HG02852 (cell line): ENCODE measurements at regions not wholly inside any gene's neighbourhood (a gene's known extent, or its start where the extent isn't known, plus 50 kb on each side); places are given as distances from the start of the nearest gene placed in this dataset.
"Not testable (repeated sequence)": the region's sequence is repeated elsewhere in the genome, so short reads cannot be mapped to it uniquely, and the experiment has no call there.

Source experiments
- ATAC-seq: cut with Tn5 transposase; IDR thresholded peaks from one replicate; pipeline ENCODE4 v1.9.1; 2021; ENCODE audit warnings: mild to moderate bottlenecking, moderate library complexity; ENCODE audit not compliant: unreplicated experiment

GRCh38 chr6:44733868-44734267 lies 346.4 kb downstream of the CDC5L start:
- ATAC-seq: no peak

DNA sequence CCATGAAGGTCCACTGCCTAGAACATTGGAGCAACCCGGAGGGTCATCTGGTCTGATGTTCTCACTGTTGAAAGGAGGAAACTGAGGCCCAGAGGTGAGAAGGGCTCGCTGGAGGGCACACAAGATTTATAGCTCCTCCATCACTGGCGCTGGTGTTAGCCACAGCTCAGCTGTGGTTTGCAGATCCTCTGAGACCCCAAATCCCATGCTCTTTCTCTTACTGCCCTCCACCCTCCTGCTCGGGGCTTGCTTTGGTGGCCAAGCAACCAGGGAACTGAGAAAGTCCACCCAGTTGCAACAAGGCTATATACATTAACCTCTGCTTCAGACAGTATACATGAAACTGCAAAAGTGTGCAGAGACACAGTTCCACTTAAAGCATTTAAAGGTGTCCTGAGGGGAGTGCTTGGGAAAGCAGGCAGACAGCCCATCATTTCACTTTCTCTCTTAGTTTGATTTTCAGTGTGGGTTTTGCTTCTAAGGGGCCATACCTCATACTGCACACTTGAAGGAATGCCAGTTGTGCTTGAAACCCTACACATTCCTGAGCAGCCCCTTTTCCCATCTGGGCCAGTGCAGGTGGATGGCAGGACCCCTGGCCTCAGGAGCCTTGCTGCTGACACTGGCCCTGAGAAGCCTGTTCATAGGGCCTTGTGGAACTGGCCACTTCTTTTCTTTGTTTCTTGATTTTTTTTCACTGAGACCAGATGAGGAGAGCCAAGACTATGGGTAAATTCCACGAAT lies 347.6 kb downstream of the CDC5L start:
- ATAC-seq: peak; percentile 22

DNA sequence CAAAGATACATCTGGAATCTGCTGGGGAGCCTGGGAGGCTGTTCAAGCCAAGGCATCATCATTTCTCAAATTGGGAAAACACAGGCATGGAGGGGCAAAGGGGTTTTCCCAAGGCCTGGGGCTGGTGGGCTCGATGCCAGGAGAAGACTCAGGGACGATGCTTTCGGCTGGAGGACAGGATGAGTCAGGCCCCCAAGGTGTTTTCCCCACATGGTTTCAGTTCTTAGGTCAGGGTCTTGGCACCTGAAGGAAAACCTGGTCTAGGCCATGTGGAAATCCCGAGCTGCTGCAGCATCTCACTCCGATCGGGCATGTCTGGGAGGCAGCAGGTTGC lies 348.1 kb downstream of the CDC5L start:
- peak; percentile 69 for ATAC-seq

DNA sequence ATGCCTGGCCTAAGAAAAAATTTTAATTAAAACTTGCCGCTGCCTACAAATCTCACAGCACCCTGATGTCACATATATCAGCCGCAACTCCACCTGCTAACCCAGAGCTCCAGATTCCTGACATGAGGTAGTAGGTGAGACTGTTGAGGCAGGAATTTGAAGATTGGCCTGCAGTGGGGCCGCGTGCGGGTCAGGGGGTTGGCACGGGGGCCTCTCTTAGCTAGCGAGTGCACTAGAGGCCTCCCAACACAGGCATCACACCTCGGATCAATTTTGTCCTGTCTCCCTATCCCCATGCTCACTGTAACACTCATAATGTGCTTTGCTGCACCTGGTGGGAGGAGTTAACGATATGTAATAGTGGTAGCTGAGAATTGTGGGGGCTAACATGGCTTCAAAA lies 349.8 kb downstream of the CDC5L start:
- ATAC-seq: no peak

GRCh38 chr6:44737829-44738528 lies 350.5 kb downstream of the CDC5L start:
- ATAC-seq: no peak

DNA sequence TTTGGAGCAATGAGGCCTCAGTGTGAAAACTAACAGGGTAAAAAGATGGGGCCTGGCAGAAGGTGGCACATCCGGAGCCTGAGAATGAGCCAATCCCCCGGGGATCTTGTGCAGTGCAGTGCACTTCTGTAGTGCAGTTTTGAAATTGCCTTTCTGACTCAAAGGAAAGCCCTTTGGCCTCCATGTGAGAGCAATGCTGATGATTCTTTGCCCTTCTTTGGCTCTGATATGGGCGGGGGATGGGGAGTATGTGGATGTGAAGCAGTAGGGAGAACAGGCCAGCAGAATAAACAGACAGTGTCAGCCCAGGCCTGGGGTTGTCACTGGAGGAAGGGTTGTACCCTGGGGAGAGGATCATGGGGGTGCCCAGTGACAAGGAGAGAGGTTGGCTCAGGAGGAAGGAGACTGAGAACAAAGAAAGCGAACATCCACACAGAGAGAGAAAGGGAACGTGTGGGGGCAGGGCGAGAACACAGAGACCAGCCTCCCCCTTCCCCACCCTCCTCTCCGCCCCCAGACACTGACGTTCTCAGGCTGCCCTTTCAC lies 351.2 kb downstream of the CDC5L start:
- no peak for ATAC-seq

DNA sequence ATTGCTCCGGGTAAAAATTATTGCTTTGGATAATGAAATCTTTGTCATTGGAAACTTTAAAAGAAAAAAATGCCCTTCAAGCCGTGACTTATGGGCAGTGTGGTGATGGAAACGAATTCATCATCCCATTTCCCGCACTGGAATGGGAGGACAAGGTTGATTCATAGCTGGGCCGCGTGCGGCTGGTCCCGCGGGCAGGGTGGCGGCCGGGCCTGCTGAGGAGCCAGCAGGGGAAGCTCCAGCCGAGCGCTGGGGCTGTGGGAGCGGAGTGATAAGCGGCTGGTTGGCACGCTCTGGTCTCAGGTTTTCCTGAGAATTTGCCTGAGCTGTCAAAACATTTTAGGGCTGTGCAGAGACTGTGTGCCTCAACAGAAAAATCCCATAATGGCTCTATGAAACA lies 351.7 kb downstream of the CDC5L start:
- no peak for ATAC-seq

- no peak for ATAC-seq
These were observed 353.1 kb downstream of the CDC5L start for GRCh38 chr6:44740566-44741120.

- ATAC-seq: no peak
These were observed 354.7 kb downstream of the CDC5L start for GRCh38 chr6:44742201-44742600.

GRCh38 chr6:44742828-44743372 lies 355.4 kb downstream of the CDC5L start:
- no peak for ATAC-seq

- ATAC-seq: not testable (repeated sequence)
These were observed 372.6 kb downstream of the CDC5L start for GRCh38 chr6:44760116-44760515.

DNA sequence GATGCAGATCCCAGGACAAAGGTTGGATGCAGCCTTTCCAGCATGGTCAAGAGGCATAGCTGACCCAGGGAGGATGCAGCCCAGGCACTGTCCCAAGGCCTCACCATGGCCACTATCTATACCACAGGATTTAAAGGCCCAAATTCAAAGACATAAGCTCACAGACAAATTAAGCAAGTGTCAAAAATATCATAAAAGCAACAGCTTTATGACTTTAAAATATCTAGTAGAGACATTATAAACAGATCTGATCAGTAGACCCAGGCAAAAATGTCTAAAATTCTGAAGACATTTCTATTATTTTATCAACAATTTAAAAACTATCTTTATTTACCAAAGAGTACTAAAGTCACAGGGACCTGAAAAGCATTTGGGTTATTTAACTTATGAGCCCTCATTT lies 373.5 kb downstream of the CDC5L start:
- no peak for ATAC-seq

GRCh38 chr6:44762496-44762895 lies 375.0 kb downstream of the CDC5L start:
- ATAC-seq: no peak

DNA sequence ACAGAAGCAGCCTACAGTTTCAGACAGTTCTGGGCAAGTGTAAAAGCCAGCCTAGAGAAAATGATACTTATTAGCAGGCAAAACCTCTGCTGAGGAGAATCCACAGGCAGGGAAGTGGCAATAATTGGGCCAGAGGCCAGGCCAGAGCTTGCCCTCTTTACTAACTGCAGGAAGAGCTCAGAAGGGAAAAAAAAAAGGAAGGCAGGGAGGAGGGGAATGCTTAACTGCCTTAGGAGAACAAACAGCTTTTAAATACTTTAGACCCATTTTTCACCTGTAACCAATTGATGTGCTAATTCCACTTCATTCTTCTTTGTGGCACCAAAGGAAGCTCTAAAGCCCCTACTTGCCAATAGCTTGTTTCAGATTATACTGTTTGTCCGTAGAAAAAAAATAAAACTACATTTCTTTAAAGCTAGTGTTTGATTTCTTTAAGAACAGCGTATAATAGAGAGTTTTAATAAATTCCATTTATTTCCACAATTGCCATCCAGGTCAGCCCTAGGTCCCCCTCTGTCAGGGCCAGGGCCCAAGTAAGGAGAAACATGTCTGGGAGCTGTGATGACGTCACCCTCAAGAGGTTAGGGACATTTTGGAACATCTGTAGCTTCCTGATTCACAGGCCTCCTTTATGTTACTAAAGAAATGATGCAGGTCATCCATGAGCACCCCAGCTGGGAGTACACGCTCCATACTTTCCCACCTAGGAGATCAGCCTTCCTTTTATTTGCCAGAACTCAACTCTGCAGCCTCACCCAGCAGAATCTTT lies 384.3 kb downstream of the CDC5L start:
- no peak for ATAC-seq

DNA sequence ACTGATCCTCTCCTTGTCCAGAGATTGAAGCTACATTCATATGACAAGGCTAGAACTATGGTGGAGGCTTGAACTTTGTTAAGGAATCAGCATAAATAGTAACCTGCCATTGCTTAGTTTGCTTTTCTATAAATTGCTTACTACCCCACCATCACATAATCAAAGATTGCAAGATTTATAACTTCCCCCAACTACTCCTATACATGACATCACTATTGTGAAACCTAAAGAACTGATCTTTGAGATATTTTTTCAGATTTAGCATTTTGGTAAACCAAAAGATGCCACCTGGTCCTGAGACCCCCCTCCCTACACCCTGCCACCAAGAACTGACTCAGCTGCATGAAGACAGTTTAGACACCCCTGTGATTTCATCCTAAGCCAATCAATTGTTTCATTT lies 385.3 kb downstream of the CDC5L start:
- ATAC-seq: no peak

DNA sequence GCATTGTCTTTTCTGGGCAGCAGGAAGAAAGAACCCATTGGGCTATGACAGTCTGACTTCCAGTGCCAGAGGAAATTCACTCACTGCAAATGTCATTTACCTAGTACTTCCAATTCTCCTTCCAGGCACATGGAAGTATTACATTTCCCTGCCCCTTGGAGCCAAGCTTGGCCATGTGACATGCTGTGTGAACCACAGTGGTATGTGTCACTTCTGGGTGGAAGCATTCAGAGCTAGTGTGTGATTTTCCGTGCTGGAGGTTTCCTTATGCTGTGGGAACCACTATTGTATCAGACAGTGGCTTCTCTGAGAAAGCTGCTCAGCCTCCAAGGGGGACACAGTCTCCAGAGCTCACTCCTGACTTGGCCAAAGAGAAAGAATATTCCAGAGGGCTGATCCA lies 387.6 kb downstream of the CDC5L start:
- ATAC-seq: no peak

- ATAC-seq: no peak
These were observed 388.8 kb downstream of the CDC5L start for GRCh38 chr6:44776344-44776743.

DNA sequence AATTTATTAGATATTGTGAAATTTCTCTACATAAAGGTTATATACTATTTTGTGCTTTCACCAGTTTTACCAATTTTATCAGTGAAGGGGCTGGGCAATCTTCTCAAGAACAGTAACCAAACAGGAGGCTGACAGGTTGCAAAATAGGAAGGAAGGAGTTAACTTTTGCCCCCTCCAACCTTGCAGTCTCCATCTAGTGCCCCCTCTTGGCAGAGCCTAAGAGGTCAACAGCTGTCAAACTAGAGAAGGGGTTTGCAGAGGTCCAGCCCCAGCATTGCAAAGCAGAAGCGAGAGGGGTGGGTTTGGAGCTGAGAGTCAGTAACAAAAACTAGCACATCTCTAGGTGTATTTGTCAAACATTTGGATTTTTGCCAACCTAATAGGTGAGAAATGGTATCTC lies 391.0 kb downstream of the CDC5L start:
- ATAC-seq: no peak
